HG03175 (cell line): ENCODE measurements at regions not wholly inside any gene's neighbourhood (a gene's known extent, or its start where the extent isn't known, plus 50 kb on each side); places are given as distances from the start of the nearest gene placed in this dataset.

ENCODE experiments used
- ATAC-seq: cut with Tn5 transposase; IDR thresholded peaks from one replicate; pipeline ENCODE4 v1.9.1; 2021; ENCODE audit warnings: mild to moderate bottlenecking, moderate library complexity; ENCODE audit not compliant: unreplicated experiment

GRCh38 chr17:5784791-5785190, 200.5 kb upstream of the NLRP1 start:
- no peak for ATAC-seq

GRCh38 chr17:5785338-5785737, 201.0 kb upstream of the NLRP1 start:
- peak; percentile 57 for ATAC-seq

GRCh38 chr17:5785867-5786509, 201.7 kb upstream of the NLRP1 start:
- ATAC-seq: peak; percentile 78

GRCh38 chr17:5786510-5786875, 202.2 kb upstream of the NLRP1 start:
- no peak for ATAC-seq

- no peak for ATAC-seq
These were observed 204.1 kb upstream of the NLRP1 start for GRCh38 chr17:5788266-5788900.

- no peak for ATAC-seq
These were observed 205.2 kb upstream of the NLRP1 start for GRCh38 chr17:5789528-5789927.

GRCh38 chr17:5793157-5793556, 208.8 kb upstream of the NLRP1 start:
- ATAC-seq: no peak

- ATAC-seq: no peak
These were observed 209.6 kb upstream of the NLRP1 start for GRCh38 chr17:5793899-5794298.

- no peak for ATAC-seq
These were observed 210.1 kb upstream of the NLRP1 start for GRCh38 chr17:5794385-5794784.

GRCh38 chr17:5794881-5795506, 210.7 kb upstream of the NLRP1 start:
- no peak for ATAC-seq

- ATAC-seq: no peak
These were observed 213.2 kb upstream of the NLRP1 start for GRCh38 chr17:5797447-5798050.

GRCh38 chr17:5798094-5798493, 213.8 kb upstream of the NLRP1 start:
- ATAC-seq: no peak

- ATAC-seq: no peak
These were observed 215.8 kb upstream of the NLRP1 start for GRCh38 chr17:5800131-5800530.

- ATAC-seq: no peak
These were observed 216.3 kb upstream of the NLRP1 start for GRCh38 chr17:5800646-5801045.

- no peak for ATAC-seq
These were observed 219.9 kb upstream of the NLRP1 start for GRCh38 chr17:5804251-5804650.

- no peak for ATAC-seq
These were observed 224.7 kb upstream of the NLRP1 start for GRCh38 chr17:5809056-5809455.

GRCh38 chr17:5809580-5810188, 225.4 kb upstream of the NLRP1 start:
- ATAC-seq: no peak

- ATAC-seq: no peak
These were observed 228.3 kb upstream of the NLRP1 start for GRCh38 chr17:5812590-5812989.

- ATAC-seq: no peak
These were observed 229.0 kb upstream of the NLRP1 start for GRCh38 chr17:5813357-5813756.

- ATAC-seq: no peak
These were observed 231.1 kb upstream of the NLRP1 start for GRCh38 chr17:5815396-5815795.

- ATAC-seq: no peak
These were observed 232.3 kb upstream of the NLRP1 start for GRCh38 chr17:5816491-5817070.
